ENCODE measurements at regions not wholly inside any gene's neighbourhood (a gene's known extent, or its start where the extent isn't known, plus 50 kb on each side); places are given as distances from the start of the nearest gene placed in this dataset.

DNA sequence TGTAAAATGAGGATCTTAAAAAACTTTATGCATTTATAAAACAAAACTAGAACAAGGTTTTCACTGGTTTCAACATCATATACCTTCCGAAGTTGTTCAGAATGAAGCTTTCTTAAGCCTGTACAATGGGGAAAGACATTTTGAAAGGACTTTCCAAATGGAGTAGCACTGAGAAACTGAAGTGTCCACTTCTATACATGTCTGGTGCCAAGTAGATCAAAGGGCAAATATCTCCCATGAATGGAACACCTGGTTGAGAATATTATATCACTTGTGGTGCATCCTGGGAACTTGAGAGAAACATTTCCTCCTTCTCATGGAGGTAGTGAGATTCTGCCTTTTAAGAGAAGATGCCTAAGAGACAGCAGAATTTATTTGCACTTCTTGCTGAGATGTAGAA, 182.1 kb upstream of the ACTBL2 start:
- TF ChIP-seq, protein P1, sequence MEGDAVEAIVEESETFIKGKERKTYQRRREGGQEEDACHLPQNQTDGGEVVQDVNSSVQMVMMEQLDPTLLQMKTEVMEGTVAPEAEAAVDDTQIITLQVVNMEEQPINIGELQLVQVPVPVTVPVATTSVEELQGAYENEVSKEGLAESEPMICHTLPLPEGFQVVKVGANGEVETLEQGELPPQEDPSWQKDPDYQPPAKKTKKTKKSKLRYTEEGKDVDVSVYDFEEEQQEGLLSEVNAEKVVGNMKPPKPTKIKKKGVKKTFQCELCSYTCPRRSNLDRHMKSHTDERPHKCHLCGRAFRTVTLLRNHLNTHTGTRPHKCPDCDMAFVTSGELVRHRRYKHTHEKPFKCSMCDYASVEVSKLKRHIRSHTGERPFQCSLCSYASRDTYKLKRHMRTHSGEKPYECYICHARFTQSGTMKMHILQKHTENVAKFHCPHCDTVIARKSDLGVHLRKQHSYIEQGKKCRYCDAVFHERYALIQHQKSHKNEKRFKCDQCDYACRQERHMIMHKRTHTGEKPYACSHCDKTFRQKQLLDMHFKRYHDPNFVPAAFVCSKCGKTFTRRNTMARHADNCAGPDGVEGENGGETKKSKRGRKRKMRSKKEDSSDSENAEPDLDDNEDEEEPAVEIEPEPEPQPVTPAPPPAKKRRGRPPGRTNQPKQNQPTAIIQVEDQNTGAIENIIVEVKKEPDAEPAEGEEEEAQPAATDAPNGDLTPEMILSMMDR (conservative IDR thresholded peaks at IDR 0.05; ENCODE audit: low read depth, low read length), result no peak
- TF ChIP-seq EZH2 (IDR thresholded peaks at IDR 0.05; ENCODE audit: borderline replicate concordance, low read depth, low read length, poor library complexity, severe bottlenecking), result no peak
